EH (cell line): ENCODE measurements at regions not wholly inside any gene's neighbourhood (a gene's known extent, or its start where the extent isn't known, plus 50 kb on each side); places are given as distances from the start of the nearest gene placed in this dataset.
A peak's percentile ranks its signal among the peaks of the same experiment; 100 is the strongest.

Source experiments
- DNase-seq: peaks from one replicate; pipeline ENCODE4 v3.0.0-alpha.2; 2015; ENCODE audit warnings: low read depth

DNA sequence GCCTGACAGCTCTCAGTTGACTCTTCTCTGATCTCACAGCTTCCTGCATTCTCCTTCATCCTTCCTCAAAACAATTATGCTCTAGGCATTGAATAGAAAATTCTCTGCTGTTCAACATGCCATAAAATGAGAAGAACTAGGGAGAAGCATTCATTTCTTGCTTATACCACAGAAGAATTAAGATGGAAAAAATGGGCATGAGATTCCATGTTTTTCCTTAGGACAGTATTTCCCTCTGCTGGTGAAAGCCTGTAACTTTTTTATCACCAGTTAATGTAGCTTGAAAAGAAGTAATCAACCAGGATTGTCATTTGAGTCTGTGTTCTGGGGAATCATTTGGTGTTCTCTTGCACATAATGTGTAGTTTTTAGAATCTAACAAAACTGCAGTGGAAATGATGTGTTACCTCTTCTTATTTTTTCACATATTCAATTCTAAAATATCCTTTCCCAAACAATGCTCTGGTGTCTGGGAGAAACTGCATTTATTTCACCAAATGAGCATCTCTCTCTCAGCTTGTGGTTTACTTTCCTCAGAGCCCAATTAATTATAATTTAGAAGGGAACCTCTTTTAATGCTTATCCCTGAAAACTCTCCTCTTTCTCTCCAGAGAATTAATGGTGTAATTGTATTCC is 92.8 kb upstream of the DCBLD2 start:
- peak; percentile 72 for DNase-seq

DNA sequence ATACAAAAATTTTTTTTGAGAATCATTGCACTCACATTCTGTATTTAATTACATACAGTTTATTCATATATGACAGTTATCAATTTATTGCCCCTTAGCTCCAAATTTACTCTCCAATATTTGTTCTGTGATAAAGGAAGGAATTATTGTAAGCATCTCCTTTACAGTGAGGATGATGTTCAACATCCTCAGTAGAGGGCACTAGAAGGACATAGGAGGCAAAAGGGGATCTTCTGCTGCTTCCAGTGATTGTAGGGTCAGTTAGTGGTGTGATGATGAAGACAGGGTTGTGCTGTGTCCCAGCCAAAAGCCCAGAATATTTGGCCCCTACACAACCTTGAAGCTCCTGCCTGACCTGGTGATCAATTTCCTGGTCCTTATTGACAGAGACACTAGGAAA is 89.9 kb upstream of the DCBLD2 start:
- DNase-seq = peak; percentile 23

DNA sequence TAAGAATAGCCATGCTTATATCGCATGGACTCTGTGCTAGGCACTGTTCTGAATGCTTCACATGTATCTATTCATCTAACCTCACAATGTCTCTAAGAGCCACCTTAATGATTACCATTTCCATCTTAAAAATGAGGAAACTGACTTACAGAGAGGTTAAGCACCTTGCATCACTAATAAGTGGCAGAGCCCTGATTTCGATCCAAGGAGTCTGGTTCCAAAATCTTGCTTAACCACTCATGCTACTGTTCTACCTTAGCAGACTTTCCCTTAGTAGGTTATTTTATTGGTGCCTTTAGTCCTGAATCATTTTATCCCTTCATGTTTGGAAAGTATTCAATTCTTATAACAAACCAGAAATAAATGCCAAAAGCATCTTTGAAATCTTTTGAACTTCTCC is 89.2 kb upstream of the DCBLD2 start:
- DNase-seq = no peak

DNA sequence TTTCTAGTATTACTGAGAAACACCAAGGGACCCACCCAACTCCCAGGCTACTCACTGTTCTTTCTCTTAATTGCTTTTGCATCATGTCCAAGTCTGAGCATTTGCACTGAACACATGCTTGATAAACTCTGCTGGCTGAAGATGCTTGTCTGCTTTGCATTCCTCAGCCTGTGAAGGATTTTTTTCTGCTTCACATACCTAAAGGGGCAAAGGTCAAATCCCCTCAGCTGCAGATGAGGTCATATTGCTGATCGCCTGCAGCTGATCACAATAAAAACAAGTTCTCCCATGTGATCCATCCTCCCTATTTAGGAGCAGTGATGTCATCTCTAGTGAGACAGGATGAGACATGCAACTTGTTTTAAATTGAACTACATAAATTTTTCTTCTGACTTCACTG is 84.6 kb upstream of the DCBLD2 start:
- peak; percentile 90 for DNase-seq

DNA sequence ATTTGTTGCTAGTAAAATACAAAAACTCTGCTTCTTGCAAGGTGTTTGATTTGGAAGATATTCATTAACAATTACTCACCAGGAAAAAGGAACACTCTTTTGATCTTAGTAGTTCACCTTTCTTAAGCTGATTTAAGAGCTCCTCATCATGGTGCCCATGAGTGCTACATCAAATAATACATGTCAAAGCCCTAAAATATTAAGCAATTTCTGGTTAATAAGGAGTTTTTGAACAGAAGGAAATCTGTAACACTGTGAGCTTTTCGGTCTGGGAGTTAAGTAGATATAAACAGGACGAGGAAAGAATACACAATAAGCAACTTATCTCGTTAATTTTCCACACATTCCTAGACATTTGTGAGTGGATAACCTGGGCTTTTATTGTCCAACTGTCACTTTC is 83.9 kb upstream of the DCBLD2 start:
- no peak for DNase-seq

DNA sequence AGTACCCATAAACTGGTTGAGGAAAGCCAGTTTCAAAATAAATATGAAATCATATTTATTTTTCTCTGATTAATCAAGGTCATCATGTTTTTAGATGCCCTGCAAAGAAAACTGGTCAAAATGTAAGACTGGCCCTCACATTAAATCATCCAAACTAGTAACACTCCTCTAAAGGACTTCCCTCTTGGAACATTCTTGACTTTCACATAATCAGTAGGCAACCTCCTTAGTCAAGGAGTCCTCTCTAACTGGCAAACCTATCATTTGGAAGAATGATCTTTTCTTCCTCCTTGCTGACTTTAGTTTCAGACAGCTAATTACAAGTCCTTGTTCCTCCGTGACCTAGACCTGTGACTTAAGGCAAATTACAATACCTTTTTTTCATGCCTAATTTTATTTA is 82.5 kb upstream of the DCBLD2 start:
- DNase-seq = no peak

DNA sequence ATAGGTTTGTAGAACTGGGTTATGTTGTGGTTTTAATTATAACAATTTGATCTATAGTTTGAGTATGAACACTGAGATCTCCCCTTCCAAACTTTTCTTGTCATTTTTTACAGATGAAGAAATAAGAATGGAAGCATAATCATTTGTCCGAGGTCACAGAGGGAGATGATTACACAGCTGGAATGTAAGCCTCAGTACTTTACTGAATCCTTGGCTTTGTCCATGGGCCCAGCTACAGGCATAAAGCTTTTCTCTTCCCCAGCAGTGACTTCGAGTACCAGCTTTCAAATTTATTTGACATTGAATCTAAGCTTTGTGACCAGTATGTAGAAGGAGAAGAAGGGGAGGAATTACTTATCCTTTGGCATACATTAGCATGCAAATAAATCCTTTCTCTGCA is 80.9 kb upstream of the DCBLD2 start:
- no peak for DNase-seq

DNA sequence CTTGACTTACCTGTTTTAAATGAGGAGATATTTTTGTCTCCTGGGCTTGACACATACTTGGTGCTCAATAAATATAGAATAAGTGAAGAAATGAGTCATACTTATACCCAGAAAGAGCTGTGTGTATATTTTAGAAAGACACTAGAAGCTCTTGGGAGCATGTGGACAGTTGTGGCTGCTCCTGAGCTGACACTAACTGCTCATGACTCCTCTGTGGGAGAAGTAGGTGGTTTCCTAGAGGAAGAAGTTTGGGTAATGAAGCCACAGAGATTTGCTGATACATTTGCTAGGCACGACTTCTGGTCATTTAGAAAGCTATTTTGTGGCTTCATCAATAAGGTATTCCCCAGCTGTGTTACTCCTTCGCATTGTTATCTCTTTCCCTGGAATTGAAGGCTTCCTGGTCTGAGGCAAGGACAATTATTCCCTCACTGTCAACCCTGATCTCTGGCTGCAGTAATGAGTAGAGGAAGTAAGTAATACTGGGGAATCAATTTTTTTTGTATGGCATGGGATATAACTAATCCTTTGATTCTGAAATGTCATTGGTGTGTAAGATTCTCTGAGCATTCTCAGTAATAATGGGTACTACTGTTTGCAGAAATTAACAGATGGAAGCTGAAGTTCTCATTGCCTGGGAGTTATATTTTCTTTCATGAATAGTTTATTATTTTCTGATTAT is 79.6 kb upstream of the DCBLD2 start:
- DNase-seq = peak; percentile 81

DNA sequence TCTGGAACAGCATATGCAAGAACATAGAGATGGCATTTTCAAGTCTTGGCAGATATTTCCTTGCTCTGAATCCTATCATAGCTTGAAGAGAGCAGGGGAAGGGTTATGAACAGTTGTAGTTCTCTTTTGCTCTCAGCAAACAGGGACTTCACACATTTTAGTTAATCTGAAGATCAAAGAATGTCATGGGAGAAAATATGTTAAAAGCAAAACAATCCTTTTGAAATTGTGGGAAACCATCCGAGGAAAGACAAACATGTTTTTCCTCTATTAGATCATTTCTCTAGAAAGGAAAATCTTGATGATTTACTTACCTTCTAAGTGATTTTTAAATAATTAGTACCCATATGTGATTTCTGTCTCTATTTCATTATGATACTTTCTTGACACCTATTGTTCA is 77.8 kb upstream of the DCBLD2 start:
- no peak for DNase-seq

DNA sequence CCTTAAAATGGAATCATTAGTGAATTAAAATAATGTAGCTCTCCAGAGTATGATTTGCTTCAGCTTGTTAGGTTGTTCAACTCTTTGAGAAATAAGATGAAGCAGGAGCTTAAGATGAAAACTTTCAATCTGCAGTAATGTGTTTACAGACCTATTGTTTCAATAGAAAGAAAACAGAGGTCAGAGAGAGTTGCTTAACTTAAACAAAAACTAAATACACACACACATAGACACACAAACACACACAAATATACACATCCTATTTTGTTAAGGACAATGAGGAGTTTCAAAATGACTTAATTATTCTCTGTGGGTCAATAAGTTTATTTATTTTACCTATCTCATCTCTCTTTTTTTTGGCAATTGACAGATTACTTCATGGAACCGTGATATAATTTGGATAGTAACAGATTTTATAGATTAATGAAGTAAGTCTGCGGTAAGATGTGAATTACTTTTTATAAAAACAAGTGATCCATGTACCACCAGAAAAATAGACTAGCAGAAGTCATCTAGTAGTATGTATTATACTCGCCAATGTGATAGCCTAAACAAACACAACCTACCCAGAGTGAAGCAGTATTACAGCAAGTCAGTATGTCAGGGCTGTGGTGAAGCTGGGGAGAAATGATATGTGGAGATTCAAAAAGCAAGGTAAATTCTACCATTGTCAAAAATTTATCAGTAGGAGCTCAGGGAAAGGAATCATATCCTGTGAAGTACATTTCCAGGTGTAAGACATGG is 76.7 kb upstream of the DCBLD2 start:
- DNase-seq = no peak

DNA sequence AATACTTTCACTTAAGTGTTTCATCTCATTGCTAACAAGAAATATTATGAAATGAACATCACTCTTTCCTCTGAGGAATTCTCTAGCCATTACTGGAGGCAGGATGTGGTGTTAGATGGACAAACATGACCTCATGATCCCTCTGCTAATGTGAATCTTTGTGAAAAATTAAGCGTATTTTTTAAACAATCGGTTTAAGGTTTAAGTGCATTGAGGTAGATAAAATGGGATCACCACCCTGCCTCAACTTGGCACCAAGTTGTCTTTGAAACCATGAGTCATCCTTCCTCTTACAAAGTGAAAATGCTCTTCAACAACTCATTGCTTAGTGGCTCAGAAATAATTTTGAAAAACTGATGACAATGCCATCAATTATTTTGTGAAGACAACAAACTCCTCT is 76.0 kb upstream of the DCBLD2 start:
- DNase-seq = peak; percentile 89

DNA sequence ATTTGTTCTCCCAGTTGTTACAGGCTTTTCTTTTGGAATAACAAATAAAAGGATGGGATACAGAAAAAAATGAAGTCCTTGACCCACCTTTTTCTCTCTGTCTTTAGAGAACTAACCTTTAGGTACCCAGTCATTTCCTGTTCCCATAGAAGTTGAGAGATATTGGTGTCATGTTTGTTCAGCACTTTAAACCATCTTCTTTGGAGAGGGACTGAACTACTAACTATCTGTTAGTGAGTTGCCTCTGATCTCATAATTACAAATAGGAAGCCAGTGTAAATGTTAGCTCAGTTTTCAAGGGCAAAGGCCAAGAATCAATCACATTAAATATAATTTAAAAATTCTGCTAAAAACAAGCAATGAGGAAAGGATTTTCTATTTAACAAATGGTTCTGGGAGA is 72.9 kb upstream of the DCBLD2 start:
- no peak for DNase-seq

DNA sequence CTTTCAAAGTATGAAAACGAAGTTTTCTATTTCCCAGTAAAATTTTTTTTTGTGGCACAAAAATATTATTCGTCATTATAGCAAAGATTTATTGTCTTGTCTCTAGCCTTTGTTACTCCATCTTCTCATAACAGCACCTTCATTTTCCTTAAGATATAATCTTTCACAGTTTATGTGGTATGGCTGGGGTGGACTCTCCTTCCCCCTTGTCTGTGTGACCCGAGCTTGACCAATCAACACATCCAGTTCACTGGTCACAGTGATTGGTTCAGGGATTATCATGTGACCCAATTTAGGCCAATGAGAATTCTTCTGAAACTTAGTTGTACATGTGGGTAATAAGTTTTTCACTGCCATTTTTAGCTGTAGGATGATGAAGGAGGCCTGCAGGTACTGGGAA is 71.2 kb upstream of the DCBLD2 start:
- no peak for DNase-seq

DNA sequence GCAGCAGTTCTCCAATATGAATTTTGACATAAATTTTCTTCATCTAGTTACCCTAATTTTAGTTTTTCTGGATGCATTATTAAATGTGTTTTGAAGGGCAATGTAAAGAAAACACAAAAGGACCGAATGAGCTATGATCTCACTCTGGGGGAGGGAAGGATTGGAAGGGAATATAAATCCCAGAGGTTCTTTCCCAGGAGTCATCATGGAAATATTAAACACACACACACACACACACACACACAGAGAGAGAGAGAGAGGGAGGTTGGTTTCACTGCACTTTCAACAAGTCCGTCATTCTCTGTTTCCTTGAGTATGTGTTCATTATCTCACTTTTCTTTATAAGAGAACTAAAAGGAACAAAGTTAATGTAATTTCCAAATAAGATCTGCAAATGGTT is 70.7 kb upstream of the DCBLD2 start:
- peak; percentile 94 for DNase-seq

DNA sequence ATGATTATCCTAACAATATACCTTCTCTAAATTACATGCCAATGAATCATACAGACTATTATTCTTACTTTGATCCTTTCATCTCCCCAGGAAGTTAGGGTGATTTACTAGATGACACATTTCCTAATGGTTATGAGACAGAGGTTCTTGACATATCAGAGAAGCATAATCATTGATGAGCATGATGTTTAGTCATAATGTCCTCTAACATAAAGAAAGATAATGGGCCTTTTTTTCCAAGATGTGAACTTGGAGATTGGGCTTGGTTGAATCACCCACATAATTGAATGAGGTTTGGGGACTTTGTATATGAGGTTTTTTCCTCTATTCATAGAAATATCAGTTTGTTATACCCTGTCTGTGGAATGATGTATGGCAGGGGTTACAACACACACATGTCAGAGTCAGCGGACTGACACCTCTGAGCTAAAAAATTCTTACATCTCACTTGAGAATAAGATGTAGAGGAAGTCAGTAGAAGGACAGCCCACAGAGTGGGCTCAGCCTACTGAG is 69.7 kb upstream of the DCBLD2 start:
- DNase-seq = peak; percentile 83

DNA sequence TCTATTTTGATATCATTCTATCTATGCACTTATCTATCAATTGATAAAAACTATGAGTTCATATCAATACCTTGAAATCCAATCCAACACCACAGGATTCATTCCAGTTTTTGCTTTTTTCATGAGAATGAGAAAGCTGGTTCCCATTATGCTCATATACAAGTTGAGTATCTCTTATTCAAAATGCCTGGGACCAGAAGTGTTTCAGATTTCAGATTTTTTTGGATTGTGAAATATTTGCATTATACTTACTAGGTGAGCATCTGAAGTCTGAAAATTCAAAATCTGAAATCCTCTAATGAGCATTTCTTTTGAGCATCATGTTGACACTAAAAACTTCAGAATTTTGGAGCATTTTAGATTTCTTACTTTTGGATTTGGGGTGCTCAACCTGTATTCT is 67.8 kb upstream of the DCBLD2 start:
- no peak for DNase-seq

DNA sequence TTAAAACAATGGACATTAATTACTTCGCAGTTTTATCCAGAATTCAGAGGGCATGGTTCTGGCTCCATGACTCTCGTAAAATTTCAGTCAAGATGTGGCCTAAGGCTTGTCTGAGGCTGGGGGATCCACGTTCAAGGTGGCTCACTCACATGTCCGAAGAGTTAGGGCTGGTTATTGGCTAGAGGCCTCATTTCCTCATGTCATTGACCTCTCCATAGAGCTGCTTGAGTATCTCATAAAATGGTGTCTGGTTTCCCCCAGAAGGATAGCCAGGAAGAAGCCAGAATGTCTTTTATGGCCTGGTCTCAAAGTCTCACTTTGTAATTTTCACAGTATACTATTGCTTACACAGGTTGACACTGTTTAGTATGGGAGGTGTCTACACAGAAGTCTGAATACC is 67.3 kb upstream of the DCBLD2 start:
- no peak for DNase-seq

DNA sequence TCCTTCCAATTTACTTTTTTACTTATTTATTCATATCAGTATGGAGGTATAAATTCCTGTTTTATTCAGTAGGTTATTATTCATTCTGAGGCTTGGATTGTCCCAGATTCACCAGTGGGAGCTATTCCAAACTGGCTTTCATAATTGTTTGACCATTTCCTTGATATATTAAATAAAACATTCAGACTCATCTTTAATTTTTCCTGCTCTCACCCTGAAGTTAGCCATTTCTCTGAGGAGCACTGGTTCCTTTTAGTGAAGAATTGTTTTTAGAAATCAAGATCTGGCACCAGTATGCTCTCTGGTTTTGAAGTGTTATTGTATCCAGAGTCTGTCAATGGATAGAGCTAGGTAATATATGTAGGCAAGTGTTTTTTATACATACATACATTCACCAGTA is 66.9 kb upstream of the DCBLD2 start:
- DNase-seq = no peak

DNA sequence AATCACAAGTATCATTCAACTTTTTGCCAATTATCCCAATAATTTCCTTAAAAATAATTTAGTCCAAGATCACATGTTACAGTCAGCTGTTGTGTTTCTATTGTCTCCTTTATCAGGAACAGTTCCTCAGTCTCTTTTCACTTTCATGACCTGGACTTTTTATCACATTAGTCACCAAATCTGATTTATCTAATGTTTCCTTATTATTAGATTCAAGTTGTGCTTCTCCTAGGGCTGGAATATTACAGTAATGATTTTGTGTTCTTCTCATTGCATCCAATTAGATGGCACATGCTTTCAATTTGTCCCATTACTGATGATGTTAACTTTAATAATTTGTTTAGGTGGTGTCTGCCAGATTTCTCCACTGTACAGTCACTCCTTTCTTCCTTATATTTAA is 66.3 kb upstream of the DCBLD2 start:
- no peak for DNase-seq

DNA sequence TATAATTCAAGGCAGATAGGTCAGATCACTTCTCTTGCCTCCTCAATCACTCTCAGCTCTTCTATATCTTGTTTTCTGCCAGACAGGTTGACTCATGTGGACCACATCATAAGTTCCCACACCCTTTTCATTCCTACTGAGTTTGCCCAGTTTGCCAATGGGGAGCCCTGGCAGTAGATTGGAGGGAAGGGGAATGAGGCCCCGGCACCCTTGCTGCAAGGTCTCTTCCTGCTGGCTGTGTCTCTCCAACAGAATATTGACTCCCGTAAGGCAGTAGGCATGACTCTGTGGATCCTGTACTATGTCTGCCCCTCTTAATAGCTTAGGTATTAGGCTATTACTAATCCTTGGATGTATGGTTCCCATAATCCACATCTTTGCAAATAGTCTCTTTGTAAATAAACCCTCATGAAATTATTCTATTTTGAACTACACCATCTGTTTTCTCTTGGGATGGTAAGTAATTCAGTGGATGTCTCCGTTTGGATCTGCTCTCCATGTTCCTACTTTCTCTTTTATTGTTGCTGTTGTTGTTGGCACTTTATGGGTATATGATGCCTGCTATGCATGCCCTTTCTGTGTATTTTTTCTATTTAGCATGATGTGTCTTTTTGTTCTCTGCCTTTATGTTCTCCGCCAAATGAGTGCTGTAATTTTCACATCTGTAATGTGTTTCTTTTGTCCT is 65.5 kb upstream of the DCBLD2 start:
- no peak for DNase-seq

DNA sequence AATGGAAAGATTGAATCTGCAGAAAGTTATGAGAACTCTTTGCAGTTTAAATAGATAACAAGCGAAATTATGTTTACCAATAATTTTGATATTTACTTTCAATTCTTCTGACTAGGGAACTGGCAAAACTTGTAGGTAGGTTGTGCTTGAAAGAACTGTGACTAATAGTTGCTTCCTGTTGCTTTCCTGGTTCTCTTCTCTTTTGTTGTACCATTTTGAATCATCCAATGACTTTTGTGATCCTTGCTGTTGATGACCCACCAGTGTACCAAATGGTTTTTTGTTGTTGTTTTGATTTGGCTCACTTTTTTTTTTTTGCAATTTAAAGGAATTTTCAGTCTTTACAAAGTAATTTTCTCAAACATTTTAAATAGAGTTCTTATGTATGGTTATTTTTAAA is 64.9 kb upstream of the DCBLD2 start:
- no peak for DNase-seq

DNA sequence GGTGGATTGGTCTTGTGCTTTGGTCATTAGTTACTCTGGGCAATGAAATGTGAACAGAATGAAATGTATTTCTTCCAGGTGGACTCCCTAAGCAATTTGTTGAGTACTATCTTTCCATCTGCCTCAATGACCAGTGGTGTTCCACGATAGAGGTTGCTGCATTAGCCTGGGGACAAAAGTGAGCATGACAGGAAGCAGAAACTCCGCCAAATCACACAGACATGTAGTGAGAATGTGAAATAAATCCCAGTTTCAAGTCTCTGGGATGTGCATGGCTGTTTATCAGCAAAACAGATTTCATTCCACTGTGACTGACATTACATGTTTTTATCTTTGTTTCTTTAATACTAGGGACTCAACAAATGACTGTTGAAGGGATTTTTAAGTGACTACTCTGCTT is 63.3 kb upstream of the DCBLD2 start:
- no peak for DNase-seq

DNA sequence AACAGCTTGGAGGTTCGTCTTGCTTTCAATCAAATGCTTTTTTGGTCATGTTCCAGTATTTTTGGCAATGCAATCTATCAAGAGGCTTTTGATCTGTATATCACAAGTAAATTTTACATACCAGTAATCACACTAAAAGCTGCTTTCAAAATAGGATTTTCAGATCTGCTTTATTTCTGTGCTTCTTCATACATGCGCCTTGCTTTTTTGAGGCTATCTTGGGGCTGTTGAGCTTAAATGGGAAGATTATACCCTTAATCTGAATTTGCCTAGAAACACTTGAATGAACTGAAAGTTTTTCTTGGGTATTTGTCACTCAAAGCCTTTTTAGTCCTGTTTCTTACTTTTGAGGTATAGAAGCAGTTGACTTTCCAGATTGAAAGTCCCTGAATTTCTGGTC is 62.1 kb upstream of the DCBLD2 start:
- DNase-seq = no peak
